ENCODE measurements at regions not wholly inside any gene's neighbourhood (a gene's known extent, or its start where the extent isn't known, plus 50 kb on each side); places are given as distances from the start of the nearest gene placed in this dataset.
"Not testable (repeated sequence)": the region's sequence is repeated elsewhere in the genome, so short reads cannot be mapped to it uniquely, and the experiment has no call there.

GRCh38 chr2:122697415-122697814 lies 942.0 kb downstream of the TSN start:
- Histone ChIP-seq H3K4me1 (ENCODE audit: insufficient read depth) (no peaks in the 10 kb centered on the region), H3K36me3 (ENCODE audit: insufficient read depth) (no peaks in the 10 kb centered on the region), H3K27ac (ENCODE audit: low read depth) (no peak overlapping the region), H3K4me3 (ENCODE audit: low read depth, low read length) (no peak overlapping the region)
- DNase-seq (ENCODE audit: extremely low spot score): no peak
- 94% methylated on average over 1 of the region's 1 CpG for WGBS

- WGBS: 84% methylated on average over 1 of the region's 1 CpG
- H3K4me1 ChIP-seq (ENCODE audit: insufficient read depth): no peaks in the 10 kb centered on the region
- no peak for DNase-seq (ENCODE audit: extremely low spot score)
- no peak overlapping the region for H3K27ac ChIP-seq (ENCODE audit: low read depth)
- no peak overlapping the region for H3K4me3 ChIP-seq (ENCODE audit: low read depth, low read length)
- no peaks in the 10 kb centered on the region for H3K36me3 ChIP-seq (ENCODE audit: insufficient read depth)
These were observed 948.2 kb downstream of the TSN start for GRCh38 chr2:122703676-122704075.

GRCh38 chr2:122704109-122704563 lies 948.7 kb downstream of the TSN start:
- H3K27ac ChIP-seq (ENCODE audit: low read depth): no peak overlapping the region
- WGBS: 97% methylated on average over 1 of the region's 1 CpG
- no peaks in the 10 kb centered on the region for H3K36me3 ChIP-seq (ENCODE audit: insufficient read depth)
- H3K4me1 ChIP-seq (ENCODE audit: insufficient read depth): no peaks in the 10 kb centered on the region
- no peak overlapping the region for H3K4me3 ChIP-seq (ENCODE audit: low read depth, low read length)
- no peak for DNase-seq (ENCODE audit: extremely low spot score)

GRCh38 chr2:122705746-122706145 lies 950.3 kb downstream of the TSN start:
- Histone ChIP-seq H3K27ac (ENCODE audit: low read depth) (no peak overlapping the region), H3K4me1 (ENCODE audit: insufficient read depth) (no peaks in the 10 kb centered on the region), H3K36me3 (ENCODE audit: insufficient read depth) (no peaks in the 10 kb centered on the region), H3K4me3 (ENCODE audit: low read depth, low read length) (no peak overlapping the region)
- WGBS: 92% methylated on average over 1 of the region's 1 CpG
- DNase-seq (ENCODE audit: extremely low spot score): no peak

GRCh38 chr2:122706757-122707223 lies 951.3 kb downstream of the TSN start:
- Histone ChIP-seq H3K4me1 (ENCODE audit: insufficient read depth) (no peaks in the 10 kb centered on the region), H3K36me3 (ENCODE audit: insufficient read depth) (no peaks in the 10 kb centered on the region), H3K27ac (ENCODE audit: low read depth) (no peak overlapping the region), H3K4me3 (ENCODE audit: low read depth, low read length) (no peak overlapping the region)
- 89% methylated on average over 3 of the region's 3 CpGs for WGBS
- DNase-seq (ENCODE audit: extremely low spot score): no peak

GRCh38 chr2:122707224-122707824 lies 951.9 kb downstream of the TSN start:
- Histone ChIP-seq H3K36me3 (ENCODE audit: insufficient read depth) (no peaks in the 10 kb centered on the region), H3K4me3 (ENCODE audit: low read depth, low read length) (no peak overlapping the region), H3K27ac (ENCODE audit: low read depth) (no peak overlapping the region), H3K4me1 (ENCODE audit: insufficient read depth) (no peaks in the 10 kb centered on the region)
- DNase-seq (ENCODE audit: extremely low spot score): no peak
- WGBS: 77% methylated on average over 1 of the region's 1 CpG

GRCh38 chr2:122710049-122710448 lies 954.6 kb downstream of the TSN start:
- DNase-seq (ENCODE audit: extremely low spot score): no peak
- H3K4me3 ChIP-seq (ENCODE audit: low read depth, low read length): no peak overlapping the region
- 84% methylated on average over 6 of the region's 6 CpGs for WGBS
- no peaks in the 10 kb centered on the region for H3K4me1 ChIP-seq (ENCODE audit: insufficient read depth)
- H3K27ac ChIP-seq (ENCODE audit: low read depth): no peak overlapping the region
- H3K36me3 ChIP-seq (ENCODE audit: insufficient read depth): no peaks in the 10 kb centered on the region

- H3K36me3 ChIP-seq (ENCODE audit: insufficient read depth): no peaks in the 10 kb centered on the region
- no peaks in the 10 kb centered on the region for H3K4me1 ChIP-seq (ENCODE audit: insufficient read depth)
- no peak overlapping the region for H3K27ac ChIP-seq (ENCODE audit: low read depth)
- WGBS: 90% methylated on average over 2 of the region's 2 CpGs
- H3K4me3 ChIP-seq (ENCODE audit: low read depth, low read length): no peak overlapping the region
- no peak for DNase-seq (ENCODE audit: extremely low spot score)
These were observed 958.3 kb downstream of the TSN start for GRCh38 chr2:122713800-122714199.

- not testable (repeated sequence) for DNase-seq (ENCODE audit: extremely low spot score); H3K36me3 ChIP-seq (ENCODE audit: insufficient read depth); H3K27ac ChIP-seq (ENCODE audit: low read depth); H3K4me3 ChIP-seq (ENCODE audit: low read depth, low read length); H3K4me1 ChIP-seq (ENCODE audit: insufficient read depth)
- WGBS: 96% methylated on average over 4 of the region's 4 CpGs
These were observed 965.4 kb downstream of the TSN start for GRCh38 chr2:122720822-122721221.

- DNase-seq (ENCODE audit: extremely low spot score): no peak
- Histone ChIP-seq H3K36me3 (ENCODE audit: insufficient read depth) (no peaks in the 10 kb centered on the region), H3K4me3 (ENCODE audit: low read depth, low read length) (no peak overlapping the region), H3K4me1 (ENCODE audit: insufficient read depth) (no peaks in the 10 kb centered on the region), H3K27ac (ENCODE audit: low read depth) (no peak overlapping the region)
- 65% methylated on average over 4 of the region's 4 CpGs for WGBS
These were observed 979.4 kb downstream of the TSN start for GRCh38 chr2:122734766-122735424.

GRCh38 chr2:122736279-122736678 lies 980.8 kb downstream of the TSN start:
- no peak overlapping the region for H3K27ac ChIP-seq (ENCODE audit: low read depth)
- H3K4me1 ChIP-seq (ENCODE audit: insufficient read depth): no peaks in the 10 kb centered on the region
- H3K4me3 ChIP-seq (ENCODE audit: low read depth, low read length): no peak overlapping the region
- WGBS: 62% methylated on average over 3 of the region's 3 CpGs
- H3K36me3 ChIP-seq (ENCODE audit: insufficient read depth): no peaks in the 10 kb centered on the region
- no peak for DNase-seq (ENCODE audit: extremely low spot score)

GRCh38 chr2:122737429-122738077 lies 982.1 kb downstream of the TSN start:
- 87% methylated on average over 7 of the region's 7 CpGs for WGBS
- Histone ChIP-seq H3K27ac (ENCODE audit: low read depth) (no peak overlapping the region), H3K4me3 (ENCODE audit: low read depth, low read length) (no peak overlapping the region)

GRCh38 chr2:122739732-122740593 lies 984.5 kb downstream of the TSN start:
- Histone ChIP-seq H3K36me3 (ENCODE audit: insufficient read depth) (no peaks in the 10 kb centered on the region), H3K4me1 (ENCODE audit: insufficient read depth) (no peaks in the 10 kb centered on the region), H3K27ac (ENCODE audit: low read depth) (no peak overlapping the region), H3K4me3 (ENCODE audit: low read depth, low read length) (no peak overlapping the region)
- WGBS: 76% methylated on average over 5 of the region's 5 CpGs
- DNase-seq (ENCODE audit: extremely low spot score): no peak

More at GRCh38 chr2:122737429-122738077, 982.1 kb downstream of the TSN start:
- Histone ChIP-seq H3K4me1 (ENCODE audit: insufficient read depth) (no peaks in the 10 kb centered on the region), H3K36me3 (ENCODE audit: insufficient read depth) (no peaks in the 10 kb centered on the region)
- DNase-seq (ENCODE audit: extremely low spot score): no peak

Measured in urinary bladder (tissue), 3 donors.